HCT116 (cell line): ENCODE measurements at regions not wholly inside any gene's neighbourhood (a gene's known extent, or its start where the extent isn't known, plus 50 kb on each side); places are given as distances from the start of the nearest gene placed in this dataset.

Experiments used
- ATAC-seq: fragments of 200-7000 bp; cut with Tn5 transposase; 2 replicates; pipeline ENCODE4 v1.9.1; 2020; ENCODE audit warnings: mild to moderate bottlenecking, moderate library complexity
- BruUV-seq: library from RNA; stranded (reverse); fragments of 400-500 nt; replicated peaks from 2 replicates; lab custom pipeline; 2021; lab: Mats Ljungman, UMichigan
- CTCF ChIA-PET: fragments of 300-600 bp; sonication (Branson Sonifier 250); formaldehyde crosslinking; loops from one replicate; lab custom pipeline; 2021; ENCODE audit warnings: antibody characterized with exemption; lab: Charles Lee
- POLR2A ChIA-PET: fragments of 300-600, 350-600 bp; sonication (Branson Sonifier 250); formaldehyde crosslinking; loops from one replicate; lab custom pipeline; 2021; ENCODE audit warnings: antibody characterized with exemption; lab: Charles Lee
- RAD21 ChIA-PET, 2 experiments: fragments of 300-600 bp; sonication (Branson Sonifier 250); formaldehyde crosslinking; loops; one replicate each; lab custom pipeline; 2023; ENCODE audit warnings: low total read pairs in 2 of 2; ENCODE audit not compliant: uncharacterized antibody in 2 of 2, unreplicated experiment in 2 of 2, low non-redundant PET in 1 of 2; lab: Charles Lee
- DNase-seq: peaks from one replicate; pipeline ENCODE4 v3.0.0-alpha.2; 2010; ENCODE audit warnings: low read depth, low spot score
- H2AFZ ChIP-seq: fragments of 200-600 bp; shearing (Covaris generic), sonication (generic); 2 replicates; pipeline ENCODE4 v1.6.1; 2017; ENCODE audit warnings: low read depth, mixed run types, mixed read lengths, antibody characterized with exemption, low read length; ENCODE audit not compliant: poor library complexity, severe bottlenecking
- H3K27ac ChIP-seq: 2 replicates; pipeline ENCODE4 v1.5.1; 2012; ENCODE audit warnings: low read depth, low read length
- H3K27me3 ChIP-seq: fragments of 200-600 bp; sonication (generic); 2 replicates; pipeline ENCODE4 v1.6.1; 2016; ENCODE audit warnings: mixed run types, low read length, mixed read lengths; ENCODE audit not compliant: insufficient read depth
- H3K36me3 ChIP-seq, 2 experiments: fragments of 200-500 bp in 1 of 2; fragments of 200-600 bp in 1 of 2; sonication (Bioruptor generic) in 1 of 2; sonication (generic) in 1 of 2; 2 replicates each; pipeline versions ENCODE4 v1.5.1 to v1.6.1; 2014 to 2016; ENCODE audit warnings: low read length in 2 of 2, inconsistent platforms in 1 of 2, mixed read lengths in 1 of 2, mixed run types in 1 of 2; ENCODE audit not compliant: insufficient read depth in 2 of 2, control insufficient read depth in 1 of 2
- H3K4me1 ChIP-seq, 2 experiments: fragments of 200-600 bp in 1 of 2; sonication (generic) in 1 of 2; 2 replicates each; pipeline versions ENCODE4 v1.5.1 to v1.6.1; 2012 to 2017; ENCODE audit warnings: low read length in 2 of 2, inconsistent platforms in 1 of 2, mild to moderate bottlenecking in 1 of 2, mixed read lengths in 1 of 2, mixed run types in 1 of 2, moderate library complexity in 1 of 2; ENCODE audit not compliant: insufficient read depth in 2 of 2, control insufficient read depth in 1 of 2
- H3K4me2 ChIP-seq: fragments of 200-600 bp; sonication (generic); 2 replicates; pipeline ENCODE4 v1.6.1; 2017; ENCODE audit warnings: mixed run types, low read length, mixed read lengths
- H3K4me3 ChIP-seq, 2 experiments: fragments of 200-600 bp in 1 of 2; sonication (generic) in 1 of 2; replicated peaks in 1 of 2; 2 replicates each; pipeline ENCODE4 v1.5.1; 2011 to 2016; ENCODE audit warnings: low read length in 2 of 2, control low read depth in 1 of 2, low read depth in 1 of 2, mild to moderate bottlenecking in 1 of 2, mixed read lengths in 1 of 2, mixed run types in 1 of 2
- H3K79me2 ChIP-seq: fragments of 200-600 bp; sonication (generic); 2 replicates; pipeline ENCODE4 v1.6.1; 2017; ENCODE audit warnings: mild to moderate bottlenecking, mixed run types, low read length, moderate library complexity, mixed read lengths; ENCODE audit not compliant: insufficient read depth
- H3K9ac ChIP-seq: fragments of 200-600 bp; sonication (generic); 2 replicates; pipeline ENCODE4 v1.6.1; 2016; ENCODE audit warnings: low read length, mixed read lengths
- H3K9me2 ChIP-seq: fragments of 200-600 bp; sonication (generic), shearing (Covaris generic); 2 replicates; pipeline ENCODE4 v1.6.1; 2017; ENCODE audit warnings: mixed run types, mild to moderate bottlenecking, moderate library complexity; ENCODE audit not compliant: insufficient read depth
- H3K9me3 ChIP-seq, 2 experiments: fragments of 200-500 bp in 1 of 2; fragments of 200-600 bp in 1 of 2; sonication (Bioruptor generic) in 1 of 2; sonication (generic) in 1 of 2; 2 replicates each; pipeline ENCODE4 v1.6.1; 2014 to 2017; ENCODE audit warnings: low read length in 2 of 2, mixed read lengths in 2 of 2, inconsistent platforms in 1 of 2, low read depth in 1 of 2, mild to moderate bottlenecking in 1 of 2, mixed run types in 1 of 2, moderate library complexity in 1 of 2; ENCODE audit not compliant: control insufficient read depth in 1 of 2, insufficient read depth in 1 of 2
- H4K20me1 ChIP-seq: fragments of 200-600 bp; sonication (generic), shearing (Covaris generic); 2 replicates; pipeline ENCODE4 v1.6.1; 2017; ENCODE audit warnings: mixed run types, mild to moderate bottlenecking, moderate library complexity; ENCODE audit not compliant: insufficient read depth
- CBX3 ChIP-seq: IDR thresholded peaks from 2 replicates; pipeline ENCODE4 v1.6.1; 2012; ENCODE audit warnings: low read depth
- CEBPB ChIP-seq: IDR thresholded peaks from 2 replicates; pipeline ENCODE4 v1.6.1; 2012; ENCODE audit warnings: low read depth
- EGR1 ChIP-seq: IDR thresholded peaks from 2 replicates; pipeline ENCODE4 v1.6.1; 2012; ENCODE audit warnings: low read depth
- ELF1 ChIP-seq: IDR thresholded peaks from 2 replicates; pipeline ENCODE4 v1.6.1; 2012; ENCODE audit warnings: low read depth, borderline replicate concordance
- EZH2 ChIP-seq: fragments of 200-600 bp; sonication (generic); IDR thresholded peaks from 2 replicates; pipeline ENCODE4 v1.6.1; 2017; ENCODE audit warnings: antibody characterized with exemption, mixed run types
- FOSL1 ChIP-seq: IDR thresholded peaks from 2 replicates; pipeline ENCODE4 v1.6.1; 2012; ENCODE audit warnings: low read depth
- JUND ChIP-seq: IDR thresholded peaks from 2 replicates; pipeline ENCODE4 v1.6.1; 2012
- POLR2A ChIP-seq: IDR thresholded peaks from 2 replicates; pipeline ENCODE4 v1.7.0; 2011; ENCODE audit warnings: borderline replicate concordance; ENCODE audit not compliant: insufficient read depth, insufficient read length; ENCODE audit errors: extremely low read depth
- POLR2AphosphoS5 ChIP-seq: IDR thresholded peaks from 2 replicates; pipeline ENCODE4 v1.6.1; 2011; ENCODE audit warnings: mild to moderate bottlenecking, low read depth, low read length, moderate library complexity
- SIN3A ChIP-seq: IDR thresholded peaks from 2 replicates; pipeline ENCODE4 v1.6.1; 2012; ENCODE audit warnings: low read depth
- SRF ChIP-seq: IDR thresholded peaks from 2 replicates; pipeline ENCODE4 v1.6.1; 2012; ENCODE audit warnings: low read depth
- TCF7L2 ChIP-seq: IDR thresholded peaks from 2 replicates; pipeline ENCODE4 v1.7.0; 2011; ENCODE audit warnings: borderline replicate concordance, inconsistent platforms; ENCODE audit not compliant: insufficient read depth, insufficient read length; ENCODE audit errors: extremely low read depth
- ZFX ChIP-seq: fragments of 450-650 bp; IDR thresholded peaks from 2 replicates; pipeline ENCODE4 v1.6.1; 2017
- intact Hi-C: fragments of 100-400 bp; cut with micrococcal nuclease; formaldehyde crosslinking; loops from 2 replicates; pipeline ENCODE4 v1.10.0; 2022
- TF ChIP-seq, protein P1 (sequence below): IDR thresholded peaks from 2 replicates; pipeline ENCODE4 v1.6.1; 2011; ENCODE audit warnings: mild to moderate bottlenecking, low read length, moderate library complexity; ENCODE audit not compliant: insufficient replicate concordance; ENCODE audit errors: extremely low read depth
- TF ChIP-seq, protein P2 (sequence below), 3 experiments: fragments of 200-600 bp in 1 of 3; sonication (generic) in 1 of 3; IDR thresholded peaks in 2 of 3; conservative IDR thresholded peaks in 1 of 3; 2 replicates each; pipeline ENCODE4 v1.5.1; 2012 to 2017; ENCODE audit warnings: low read depth in 2 of 3, low read length in 2 of 3, antibody characterized with exemption in 1 of 3, borderline replicate concordance in 1 of 3, control low read depth in 1 of 3, mild to moderate bottlenecking in 1 of 3, mixed read lengths in 1 of 3, mixed run types in 1 of 3, moderate library complexity in 1 of 3; ENCODE audit not compliant: insufficient read depth in 1 of 3

DNA sequence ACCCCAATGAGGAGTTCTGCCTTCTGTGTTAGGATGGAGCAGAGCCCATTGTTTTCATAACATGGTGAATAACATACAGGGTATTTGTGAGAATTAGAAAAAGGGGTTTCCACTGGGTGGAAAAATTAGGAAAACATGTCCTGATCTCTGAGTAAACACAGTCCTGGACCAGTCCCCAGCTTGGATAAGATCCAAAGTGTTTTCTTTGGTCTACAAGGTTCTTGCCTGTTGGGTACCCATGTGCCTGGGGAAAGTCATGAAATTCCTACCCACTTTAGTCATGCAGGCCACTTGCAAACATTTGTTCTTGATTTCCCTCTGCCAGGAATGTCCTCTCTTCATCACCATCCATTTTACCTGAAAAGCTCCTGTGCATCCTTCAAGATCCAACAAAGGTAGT is 164.8 kb upstream of the DYNLRB2 start (continued):
- TF ChIP-seq, protein P1, sequence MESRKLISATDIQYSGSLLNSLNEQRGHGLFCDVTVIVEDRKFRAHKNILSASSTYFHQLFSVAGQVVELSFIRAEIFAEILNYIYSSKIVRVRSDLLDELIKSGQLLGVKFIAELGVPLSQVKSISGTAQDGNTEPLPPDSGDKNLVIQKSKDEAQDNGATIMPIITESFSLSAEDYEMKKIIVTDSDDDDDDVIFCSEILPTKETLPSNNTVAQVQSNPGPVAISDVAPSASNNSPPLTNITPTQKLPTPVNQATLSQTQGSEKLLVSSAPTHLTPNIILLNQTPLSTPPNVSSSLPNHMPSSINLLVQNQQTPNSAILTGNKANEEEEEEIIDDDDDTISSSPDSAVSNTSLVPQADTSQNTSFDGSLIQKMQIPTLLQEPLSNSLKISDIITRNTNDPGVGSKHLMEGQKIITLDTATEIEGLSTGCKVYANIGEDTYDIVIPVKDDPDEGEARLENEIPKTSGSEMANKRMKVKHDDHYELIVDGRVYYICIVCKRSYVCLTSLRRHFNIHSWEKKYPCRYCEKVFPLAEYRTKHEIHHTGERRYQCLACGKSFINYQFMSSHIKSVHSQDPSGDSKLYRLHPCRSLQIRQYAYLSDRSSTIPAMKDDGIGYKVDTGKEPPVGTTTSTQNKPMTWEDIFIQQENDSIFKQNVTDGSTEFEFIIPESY: no peak
- no peak for TF ChIP-seq ELF1

DNA sequence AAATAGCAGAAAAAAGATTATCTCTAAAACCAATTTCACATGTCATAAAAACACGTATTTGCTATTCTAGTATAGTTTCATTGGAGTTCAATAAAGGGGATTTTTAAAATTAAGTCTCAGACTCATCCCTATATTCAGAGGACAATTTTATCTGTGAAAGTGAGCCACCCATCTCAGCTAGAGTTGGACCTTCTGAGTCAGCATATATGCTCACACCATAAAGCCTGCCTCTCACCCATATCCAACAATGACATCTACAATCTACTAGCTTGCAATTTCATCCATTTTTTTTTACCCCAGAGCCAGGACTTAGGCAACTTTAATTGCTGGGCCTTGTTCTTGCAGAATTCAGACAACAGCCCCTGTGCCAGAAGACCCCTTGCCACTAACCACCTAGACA is 165.3 kb upstream of the DYNLRB2 start:
- ChIA-PET CTCF (no interaction called here), POLR2A (no interaction called here), RAD21 (no interaction called here)
- no peaks in the 10 kb centered on the region for H3K4me1 ChIP-seq
- no peak overlapping the region for H3K9ac ChIP-seq
- no peak overlapping the region for H3K27ac ChIP-seq
- H3K27me3 ChIP-seq: no peaks in the 10 kb centered on the region
- H3K36me3 ChIP-seq: no peaks in the 10 kb centered on the region
- BruUV-seq: no TSS peak
- TF ChIP-seq JUND (no peak), POLR2AphosphoS5 (no peak), EGR1 (no peak), ZFX (no peak), CEBPB (no peak), EZH2 (no peak), FOSL1 (no peak), CBX3 (no peak), ELF1 (no peak), TCF7L2 (no peak), SRF (no peak), POLR2A (no peak), SIN3A (no peak)
- TF ChIP-seq, protein P2, sequence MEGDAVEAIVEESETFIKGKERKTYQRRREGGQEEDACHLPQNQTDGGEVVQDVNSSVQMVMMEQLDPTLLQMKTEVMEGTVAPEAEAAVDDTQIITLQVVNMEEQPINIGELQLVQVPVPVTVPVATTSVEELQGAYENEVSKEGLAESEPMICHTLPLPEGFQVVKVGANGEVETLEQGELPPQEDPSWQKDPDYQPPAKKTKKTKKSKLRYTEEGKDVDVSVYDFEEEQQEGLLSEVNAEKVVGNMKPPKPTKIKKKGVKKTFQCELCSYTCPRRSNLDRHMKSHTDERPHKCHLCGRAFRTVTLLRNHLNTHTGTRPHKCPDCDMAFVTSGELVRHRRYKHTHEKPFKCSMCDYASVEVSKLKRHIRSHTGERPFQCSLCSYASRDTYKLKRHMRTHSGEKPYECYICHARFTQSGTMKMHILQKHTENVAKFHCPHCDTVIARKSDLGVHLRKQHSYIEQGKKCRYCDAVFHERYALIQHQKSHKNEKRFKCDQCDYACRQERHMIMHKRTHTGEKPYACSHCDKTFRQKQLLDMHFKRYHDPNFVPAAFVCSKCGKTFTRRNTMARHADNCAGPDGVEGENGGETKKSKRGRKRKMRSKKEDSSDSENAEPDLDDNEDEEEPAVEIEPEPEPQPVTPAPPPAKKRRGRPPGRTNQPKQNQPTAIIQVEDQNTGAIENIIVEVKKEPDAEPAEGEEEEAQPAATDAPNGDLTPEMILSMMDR (IDR thresholded peaks at IDR 0.05 in 2 of 3, conservative IDR thresholded peaks at IDR 0.05 in 1 of 3; ENCODE audit: borderline replicate concordance in 1 of 3, insufficient read depth in 1 of 3, low read depth in 2 of 3, low read length in 2 of 3): no peak
- no peaks in the 10 kb centered on the region for H4K20me1 ChIP-seq
- H3K9me3 ChIP-seq: peaks cover 36 to 44% of the 10 kb centered on the region in 2 experiments; a peak in 2 of 4 replicates
- no peaks in the 10 kb centered on the region for H3K9me2 ChIP-seq
- H3K4me2 ChIP-seq: no peak overlapping the region
- H2AFZ ChIP-seq: no peak overlapping the region
- no peaks in the 10 kb centered on the region for H3K79me2 ChIP-seq
- intact Hi-C loops: no loop called here
- no peak for DNase-seq
- no peak for ATAC-seq
- no peak overlapping the region for H3K4me3 ChIP-seq
